Colonic mucosa (tissue), 4 donors: ENCODE measurements at regions not wholly inside any gene's neighbourhood (a gene's known extent, or its start where the extent isn't known, plus 50 kb on each side); places are given as distances from the start of the nearest gene placed in this dataset.
"Not testable (repeated sequence)": the region's sequence is repeated elsewhere in the genome, so short reads cannot be mapped to it uniquely, and the experiment has no call there.

Source experiments
- DNase-seq: peaks from one replicate; pipeline ENCODE4 v3.0.0-alpha.2; 2020
- H3K27ac ChIP-seq: fragments of 200-600 bp; one replicate; pipeline ENCODE4 v1.8.0; 2021
- H3K27me3 ChIP-seq: fragments of 200-600 bp; one replicate; pipeline ENCODE4 v1.8.0; 2021
- H3K36me3 ChIP-seq: fragments of 200-600 bp; one replicate; pipeline ENCODE4 v1.8.0; 2021
- H3K4me1 ChIP-seq: fragments of 200-600 bp; one replicate; pipeline ENCODE4 v1.8.0; 2021; ENCODE audit warnings: mild to moderate bottlenecking
- H3K4me3 ChIP-seq: fragments of 200-600 bp; one replicate; pipeline ENCODE4 v1.8.0; 2021
- H3K9ac ChIP-seq, 2 donors: one replicate each; pipeline ENCODE4 v1.7.0; 2013; ENCODE audit warnings: control low read depth in 2 of 2, low read depth in 2 of 2, low read length in 2 of 2
- H3K9me3 ChIP-seq: fragments of 200-600 bp; one replicate; pipeline ENCODE4 v1.8.0; 2021
- intact Hi-C: fragments of 100-400 bp; cut with DNase I; formaldehyde crosslinking; loops from one replicate; pipeline ENCODE4 v1.14.1; 2022
- TF ChIP-seq, protein P1 (sequence below): fragments of 200-600 bp; IDR thresholded peaks from one replicate; pipeline ENCODE4 v1.8.0; 2022; ENCODE audit warnings: antibody characterized with exemption, mild to moderate bottlenecking
- donor health status: healthy.
- donor health status: DM: no; HTN: no; CAD: no.
- donor health status: DM: no; HTN: no; CAD: no.

DNA sequence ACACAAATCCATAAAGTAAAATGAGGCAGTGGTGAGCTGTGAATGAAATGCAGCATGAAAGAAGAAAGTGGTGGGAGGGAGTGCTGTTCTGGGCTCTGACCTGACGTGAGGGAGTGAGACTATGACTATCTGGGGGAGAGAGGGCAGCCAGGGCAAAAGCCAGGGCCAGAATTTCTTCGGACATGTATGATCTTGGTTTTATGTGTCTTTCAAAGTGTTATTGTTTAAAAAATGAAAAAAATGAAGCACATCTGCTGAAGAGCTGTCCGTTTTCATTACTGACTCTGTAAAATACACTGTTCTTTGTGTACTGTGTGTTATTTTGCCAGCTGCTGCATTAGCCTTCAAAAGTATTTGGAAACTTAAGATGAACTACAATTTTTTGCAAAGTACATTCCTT is 70.2 kb upstream of the KLF14 start:
- intact Hi-C loops: no loop called here
- no peaks in the 10 kb centered on the region for H3K4me1 ChIP-seq
- H3K9ac ChIP-seq: no peak overlapping the region
- no peak for DNase-seq
- no peak overlapping the region for H3K27ac ChIP-seq
- no peak overlapping the region for H3K4me3 ChIP-seq
- no peaks in the 10 kb centered on the region for H3K27me3 ChIP-seq
- no peaks in the 10 kb centered on the region for H3K9me3 ChIP-seq
- TF ChIP-seq, protein P1, sequence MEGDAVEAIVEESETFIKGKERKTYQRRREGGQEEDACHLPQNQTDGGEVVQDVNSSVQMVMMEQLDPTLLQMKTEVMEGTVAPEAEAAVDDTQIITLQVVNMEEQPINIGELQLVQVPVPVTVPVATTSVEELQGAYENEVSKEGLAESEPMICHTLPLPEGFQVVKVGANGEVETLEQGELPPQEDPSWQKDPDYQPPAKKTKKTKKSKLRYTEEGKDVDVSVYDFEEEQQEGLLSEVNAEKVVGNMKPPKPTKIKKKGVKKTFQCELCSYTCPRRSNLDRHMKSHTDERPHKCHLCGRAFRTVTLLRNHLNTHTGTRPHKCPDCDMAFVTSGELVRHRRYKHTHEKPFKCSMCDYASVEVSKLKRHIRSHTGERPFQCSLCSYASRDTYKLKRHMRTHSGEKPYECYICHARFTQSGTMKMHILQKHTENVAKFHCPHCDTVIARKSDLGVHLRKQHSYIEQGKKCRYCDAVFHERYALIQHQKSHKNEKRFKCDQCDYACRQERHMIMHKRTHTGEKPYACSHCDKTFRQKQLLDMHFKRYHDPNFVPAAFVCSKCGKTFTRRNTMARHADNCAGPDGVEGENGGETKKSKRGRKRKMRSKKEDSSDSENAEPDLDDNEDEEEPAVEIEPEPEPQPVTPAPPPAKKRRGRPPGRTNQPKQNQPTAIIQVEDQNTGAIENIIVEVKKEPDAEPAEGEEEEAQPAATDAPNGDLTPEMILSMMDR: no peak
- no peaks in the 10 kb centered on the region for H3K36me3 ChIP-seq

DNA sequence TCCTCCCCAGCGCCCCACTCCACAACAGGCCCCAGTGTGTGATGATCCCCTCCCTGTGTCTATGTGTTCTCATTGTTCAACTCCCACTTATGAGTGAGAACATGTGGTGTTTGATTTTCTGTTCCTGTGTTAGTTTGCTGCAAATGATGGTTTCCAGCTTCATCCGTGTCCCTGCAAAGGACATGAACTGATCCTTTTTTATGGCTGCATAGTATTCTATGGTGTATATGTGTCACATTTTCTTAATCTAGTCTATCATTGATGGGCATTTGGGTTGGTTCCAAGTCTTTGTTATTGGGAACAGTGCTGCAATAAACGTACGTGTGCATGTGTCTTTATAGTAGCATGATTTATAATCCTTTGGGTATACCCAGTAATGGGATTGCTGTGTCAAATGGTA is 78.8 kb upstream of the KLF14 start:
- H3K27ac ChIP-seq, H3K4me3 ChIP-seq, H3K4me1 ChIP-seq, DNase-seq, H3K9me3 ChIP-seq, intact Hi-C loops, H3K27me3 ChIP-seq, H3K36me3 ChIP-seq, H3K9ac ChIP-seq: not testable (repeated sequence)

DNA sequence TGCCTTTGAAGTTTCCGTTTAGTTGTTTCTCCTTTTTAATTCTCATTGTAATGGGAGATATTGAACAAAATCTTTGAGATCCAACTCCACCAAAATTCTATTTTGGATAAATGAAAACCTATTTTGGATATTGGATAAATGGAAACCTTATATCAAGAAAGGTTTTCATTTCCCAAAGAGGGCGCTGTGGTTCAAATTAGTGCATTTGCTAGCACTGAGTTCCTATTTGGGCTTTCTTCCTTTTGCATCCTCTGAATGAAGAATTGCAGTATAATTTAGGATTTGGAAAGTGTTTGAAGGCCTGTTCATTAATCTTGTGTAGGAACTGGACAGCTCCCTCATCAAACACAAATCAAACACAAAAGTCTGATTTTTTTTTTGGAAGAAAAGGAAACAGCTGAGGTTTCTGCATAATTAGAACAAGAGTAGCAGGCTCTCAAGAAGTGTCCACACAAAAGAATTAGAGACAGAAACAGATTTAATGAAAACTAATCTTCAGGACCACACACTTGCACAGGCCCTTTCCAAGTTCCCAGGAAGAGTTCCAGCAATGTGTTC is 80.8 kb upstream of the KLF14 start:
- TF ChIP-seq, protein P1: no peak
- Histone ChIP-seq H3K36me3 (no peaks in the 10 kb centered on the region), H3K4me1 (no peaks in the 10 kb centered on the region), H3K27me3 (no peaks in the 10 kb centered on the region), H3K4me3 (no peak overlapping the region), H3K9me3 (no peaks in the 10 kb centered on the region), H3K9ac (no peak overlapping the region), H3K27ac (no peak overlapping the region)
- intact Hi-C loops: no loop called here
- no peak for DNase-seq

DNA sequence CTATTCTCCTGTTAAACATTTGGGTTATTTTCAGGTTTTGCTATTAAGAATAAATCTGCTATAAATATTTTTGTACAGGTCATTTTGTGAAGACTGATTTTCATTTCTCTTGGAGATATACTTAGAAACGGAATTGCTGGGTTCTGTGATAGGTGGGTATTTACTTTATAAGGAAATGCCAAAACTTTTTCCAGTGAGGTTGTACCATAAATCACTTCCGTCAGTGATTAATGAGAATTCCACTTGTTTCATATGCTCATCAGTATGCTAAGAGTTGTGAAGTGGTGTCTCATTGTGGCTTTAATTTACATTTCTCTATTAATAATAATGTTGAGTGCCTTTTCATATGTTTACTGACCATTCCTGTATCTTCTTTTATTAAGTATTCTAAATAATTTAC is 84.0 kb upstream of the KLF14 start:
- DNase-seq: no peak
- Histone ChIP-seq H3K4me3 (no peak overlapping the region), H3K9me3 (no peaks in the 10 kb centered on the region), H3K4me1 (no peaks in the 10 kb centered on the region), H3K27me3 (no peaks in the 10 kb centered on the region), H3K36me3 (no peaks in the 10 kb centered on the region), H3K27ac (no peak overlapping the region), H3K9ac (no peak overlapping the region)
- intact Hi-C loops: no loop called here
- TF ChIP-seq, protein P1: no peak

DNA sequence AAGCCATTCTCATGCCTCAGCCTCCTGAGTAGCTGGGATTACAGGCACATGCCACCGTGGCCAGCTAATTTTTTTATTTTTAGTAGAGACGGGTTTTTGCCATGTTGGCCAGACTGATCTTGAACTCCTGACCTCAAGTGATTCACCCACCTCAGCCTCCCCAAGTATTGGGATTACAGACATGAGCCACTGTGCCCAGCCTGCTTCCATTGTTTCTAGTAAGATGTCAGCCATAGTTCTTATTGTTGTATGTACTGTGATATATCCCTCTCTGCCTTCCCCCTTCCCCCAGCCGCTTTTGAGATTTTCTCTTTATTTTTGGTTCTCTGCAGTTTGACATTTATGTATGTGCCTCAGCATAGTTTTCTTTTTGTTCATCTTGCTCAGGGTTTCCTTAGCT is 87.9 kb upstream of the KLF14 start:
- intact Hi-C loops: no loop called here

DNA sequence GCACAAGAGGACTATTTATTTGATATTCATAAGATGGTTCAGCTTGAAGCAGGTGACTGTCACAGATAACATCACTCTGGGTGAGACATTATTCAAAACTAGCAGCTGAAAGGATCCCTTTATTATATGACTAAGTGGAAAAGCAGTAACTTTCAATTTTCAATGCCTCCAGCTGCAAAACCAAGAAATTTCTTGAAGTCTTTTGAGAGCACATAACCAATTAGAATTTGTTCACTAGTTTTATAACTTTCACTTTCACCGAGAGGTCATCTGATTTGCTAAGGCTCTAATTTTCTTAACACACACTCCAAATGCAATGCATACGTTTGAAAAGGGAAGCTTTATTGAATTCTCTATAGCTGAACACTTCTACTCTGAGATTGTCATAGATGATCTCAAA is 88.6 kb upstream of the KLF14 start:
- Histone ChIP-seq H3K9ac (no peak overlapping the region), H3K9me3 (no peaks in the 10 kb centered on the region)
- intact Hi-C loops: no loop called here

More for the DNA sequence above, 87.9 kb upstream of the KLF14 start:
- TF ChIP-seq, protein P1: no peak
- H3K36me3 ChIP-seq: no peaks in the 10 kb centered on the region
- no peak overlapping the region for H3K9ac ChIP-seq
- no peak for DNase-seq
- no peaks in the 10 kb centered on the region for H3K9me3 ChIP-seq
- no peak overlapping the region for H3K27ac ChIP-seq
- H3K4me1 ChIP-seq: no peaks in the 10 kb centered on the region
- H3K4me3 ChIP-seq: no peak overlapping the region
- H3K27me3 ChIP-seq: no peaks in the 10 kb centered on the region

More for the DNA sequence above, 88.6 kb upstream of the KLF14 start:
- Histone ChIP-seq H3K36me3 (no peaks in the 10 kb centered on the region), H3K27me3 (no peaks in the 10 kb centered on the region), H3K27ac (no peak overlapping the region), H3K4me3 (no peak overlapping the region), H3K4me1 (no peaks in the 10 kb centered on the region)
- TF ChIP-seq, protein P1: no peak
- DNase-seq: no peak
